Caco-2 (cell line): ENCODE measurements at regions not wholly inside any gene's neighbourhood (a gene's known extent, or its start where the extent isn't known, plus 50 kb on each side); places are given as distances from the start of the nearest gene placed in this dataset.

Experiments
- BruUV-seq: library from RNA; stranded (reverse); fragments of 400-500 nt; replicated peaks from 2 replicates; lab custom pipeline; 2021; lab: Mats Ljungman, UMichigan
- CTCF ChIA-PET: fragments of 300-600 bp; sonication (Branson Sonifier 250); formaldehyde crosslinking; loops from one replicate; lab custom pipeline; 2022; ENCODE audit warnings: antibody characterized with exemption; lab: Charles Lee
- POLR2A ChIA-PET: fragments of 300-600 bp; sonication (Branson Sonifier 250); formaldehyde crosslinking; loops from one replicate; lab custom pipeline; 2022; ENCODE audit warnings: antibody characterized with exemption; lab: Charles Lee
- DNase-seq, 2 experiments: peaks; one replicate each; pipeline versions ENCODE4 v3.0.0 to v3.0.0-alpha.2; 2020 to 2022
- H3K27me3 ChIP-seq: replicated peaks from 2 replicates; pipeline ENCODE4 v1.6.0; 2011; ENCODE audit warnings: low read length; ENCODE audit not compliant: control insufficient read depth, insufficient read depth
- H3K36me3 ChIP-seq: 2 replicates; pipeline ENCODE4 v1.5.1; 2011; ENCODE audit warnings: low read length; ENCODE audit not compliant: control insufficient read depth, insufficient read depth
- H3K4me1 ChIP-seq: fragments of 250-450 bp; sonication (Bioruptor Pico); 2 replicates; pipeline ENCODE4 v1.5.1; 2020; ENCODE audit warnings: mild to moderate bottlenecking
- H3K4me3 ChIP-seq: 2 replicates; pipeline ENCODE4 v1.5.1; 2011; ENCODE audit warnings: low read depth, mild to moderate bottlenecking, control low read depth, low read length
- H3K9me3 ChIP-seq: fragments of 250-450 bp; sonication (Bioruptor Pico); 2 replicates; pipeline ENCODE4 v1.5.1; 2020; ENCODE audit warnings: mild to moderate bottlenecking, moderate library complexity
- H3K27ac Mint-ChIP-seq: one replicate; pipeline ENCODE4 v1.8.0; 2022; ENCODE audit warnings: mixed read lengths; ENCODE audit not compliant: unreplicated experiment
- H3K27me3 Mint-ChIP-seq: one replicate; pipeline ENCODE4 v1.8.0; 2022; ENCODE audit warnings: mixed read lengths; ENCODE audit not compliant: insufficient read depth, unreplicated experiment
- H3K36me3 Mint-ChIP-seq: one replicate; pipeline ENCODE4 v1.8.0; 2022; ENCODE audit warnings: mild to moderate bottlenecking, mixed read lengths; ENCODE audit not compliant: insufficient read depth, unreplicated experiment
- H3K4me1 Mint-ChIP-seq: one replicate; pipeline ENCODE4 v1.8.0; 2022; ENCODE audit warnings: low read depth, mixed read lengths; ENCODE audit not compliant: unreplicated experiment
- H3K4me3 Mint-ChIP-seq: one replicate; pipeline ENCODE4 v1.8.0; 2022; ENCODE audit warnings: mild to moderate bottlenecking, moderate library complexity, mixed read lengths; ENCODE audit not compliant: unreplicated experiment
- H3K9me3 Mint-ChIP-seq: one replicate; pipeline ENCODE4 v1.8.0; 2022; ENCODE audit warnings: mixed read lengths; ENCODE audit not compliant: unreplicated experiment
- CTCF ChIP-seq, 2 experiments: fragments of 200-600 bp in 1 of 2; IDR thresholded peaks; 1 replicate in 1 of 2; 2 replicates in 1 of 2; pipeline versions ENCODE4 v1.5.1 to v1.8.0; 2011 to 2022; ENCODE audit warnings: antibody characterized with exemption in 1 of 2, control low read depth in 1 of 2, inconsistent platforms in 1 of 2, low read depth in 1 of 2, low read length in 1 of 2, mild to moderate bottlenecking in 1 of 2, moderate library complexity in 1 of 2; ENCODE audit not compliant: insufficient read depth in 1 of 2, severe bottlenecking in 1 of 2, unreplicated experiment in 1 of 2
- intact Hi-C: fragments of 100-400 bp; cut with micrococcal nuclease; formaldehyde crosslinking; loops from one replicate; pipeline ENCODE4 v1.10.0; 2022; ENCODE audit not compliant: unreplicated experiment

GRCh38 chr2:60067006-60067405 lies 486.4 kb downstream of the BCL11A start:
- POLR2A ChIA-PET, result no interaction called here
- Histone ChIP-seq H3K9me3 (no peaks in the 10 kb centered on the region), H3K4me3 (no peak overlapping the region), H3K4me1 (peaks cover 6% of the 10 kb centered on the region; the same call in 1 of the 2 replicates), H3K27me3 (no peaks in the 10 kb centered on the region), H3K36me3 (no peaks in the 10 kb centered on the region)
- CTCF ChIA-PET, result no interaction called here
- Mint-ChIP-seq H3K27me3 (no peaks in the 10 kb centered on the region), H3K4me1 (no peaks in the 10 kb centered on the region), H3K27ac (no peak overlapping the region), H3K4me3 (no peak overlapping the region), H3K36me3 (no peaks in the 10 kb centered on the region), H3K9me3 (no peaks in the 10 kb centered on the region)
- TF ChIP-seq CTCF (IDR thresholded peaks at IDR 0.05; ENCODE audit: insufficient read depth in 1 of 2, low read depth in 1 of 2, low read length in 1 of 2, severe bottlenecking in 1 of 2, unreplicated experiment in 1 of 2), result no peak
- no TSS peak for BruUV-seq
- intact Hi-C loops, result no loop called here
- DNase-seq, result no peak

DNA sequence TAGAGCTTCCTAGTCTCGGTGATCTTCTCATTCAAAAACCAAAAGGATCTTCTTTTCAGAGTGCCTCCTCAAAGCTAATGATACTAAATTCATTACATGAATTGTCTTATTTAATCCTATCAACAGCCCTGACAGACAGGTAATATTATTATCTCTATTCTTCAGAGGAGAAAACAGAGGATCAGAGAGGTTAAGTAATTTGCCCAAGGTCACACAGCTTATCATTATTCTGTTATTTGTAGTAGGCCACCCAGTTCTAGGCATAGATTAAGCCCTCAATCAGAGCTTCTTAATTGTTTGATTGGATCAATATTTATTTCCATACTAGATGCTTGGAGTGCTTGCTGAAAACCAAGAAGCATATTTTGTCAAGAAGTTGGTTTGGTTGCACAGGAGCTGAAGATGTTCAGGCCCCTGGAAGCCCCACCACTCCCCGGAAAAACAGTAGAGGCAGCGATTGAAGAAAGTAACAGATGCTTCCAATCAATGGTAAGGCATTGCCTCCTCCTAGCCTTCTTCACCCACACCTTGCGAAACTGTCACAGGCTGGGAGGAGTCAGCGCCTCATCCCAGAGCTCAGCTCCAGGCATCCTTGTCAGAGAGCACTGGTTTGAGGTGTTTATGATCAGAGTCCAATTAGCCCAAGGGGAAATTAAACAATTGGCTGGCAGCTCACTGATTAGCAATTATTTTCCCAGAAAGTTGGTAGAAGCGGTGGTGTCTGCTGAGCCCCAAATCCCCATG lies 487.2 kb downstream of the BCL11A start:
- Mint-ChIP-seq H3K4me3 (no peak overlapping the region), H3K27me3 (no peaks in the 10 kb centered on the region), H3K36me3 (no peaks in the 10 kb centered on the region), H3K9me3 (no peaks in the 10 kb centered on the region), H3K27ac (no peak overlapping the region), H3K4me1 (no peaks in the 10 kb centered on the region)
- BruUV-seq, result no TSS peak
- H3K27me3 ChIP-seq, result no peaks in the 10 kb centered on the region
- H3K4me1 ChIP-seq, result peaks cover 6% of the 10 kb centered on the region; the same call in 1 of the 2 replicates
- no peaks in the 10 kb centered on the region for H3K9me3 ChIP-seq
- no peak for DNase-seq
- H3K4me3 ChIP-seq, result no peak overlapping the region
- no peak for TF ChIP-seq CTCF (IDR thresholded peaks at IDR 0.05; ENCODE audit: insufficient read depth in 1 of 2, low read depth in 1 of 2, low read length in 1 of 2, severe bottlenecking in 1 of 2, unreplicated experiment in 1 of 2)
- ChIA-PET CTCF (interaction anchor here (0.5 kb wide), 1 partner anchor 957 kb away, joined by 3 read pairs; no protein-coding TSS in a partner anchor), POLR2A (no interaction called here)
- intact Hi-C loops, result no loop called here
- no peaks in the 10 kb centered on the region for H3K36me3 ChIP-seq

DNA sequence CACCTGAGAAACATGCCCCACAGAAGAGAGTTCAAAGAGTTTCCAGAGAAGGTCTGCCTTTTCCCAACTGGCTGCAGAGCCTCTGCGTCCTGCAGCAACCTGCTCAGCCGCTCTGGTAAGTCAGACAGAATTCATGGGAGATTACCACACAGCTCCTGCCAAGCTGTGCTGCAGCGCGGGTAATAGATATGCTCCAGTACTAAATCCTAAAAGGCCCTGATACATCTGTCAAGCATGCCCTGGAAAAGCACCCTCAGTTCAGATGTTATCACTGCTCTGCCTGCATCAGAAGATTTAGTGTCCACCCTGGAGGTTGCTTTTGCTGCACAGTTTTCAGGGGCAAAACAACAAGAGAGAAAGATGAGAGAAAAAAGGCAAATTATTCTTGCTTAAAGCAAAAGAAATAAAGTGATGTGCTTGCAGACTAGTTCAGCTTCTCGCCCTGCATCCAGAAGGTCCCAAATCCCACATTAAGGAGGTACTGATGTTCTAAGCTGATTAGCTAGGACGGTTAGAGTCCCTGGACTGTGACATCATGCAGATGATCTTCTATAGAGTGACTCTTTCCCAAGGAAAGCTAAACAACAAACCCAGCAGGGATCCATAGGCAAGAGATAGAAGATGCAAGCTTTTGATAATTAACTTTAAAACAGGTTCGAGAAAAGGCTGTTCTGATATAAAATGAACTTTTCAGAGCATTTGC lies 488.6 kb downstream of the BCL11A start:
- POLR2A ChIA-PET, result no interaction called here

More for the DNA sequence above, 488.6 kb downstream of the BCL11A start:
- peaks cover 6% of the 10 kb centered on the region; the same call in 1 of the 2 replicates for H3K4me1 ChIP-seq
- no TSS peak for BruUV-seq
- H3K36me3 ChIP-seq, result no peaks in the 10 kb centered on the region
- intact Hi-C loops, result no loop called here
- no peak overlapping the region for H3K4me3 Mint-ChIP-seq
- no peaks in the 10 kb centered on the region for H3K27me3 Mint-ChIP-seq
- TF ChIP-seq CTCF (IDR thresholded peaks at IDR 0.05; ENCODE audit: insufficient read depth in 1 of 2, low read depth in 1 of 2, low read length in 1 of 2, severe bottlenecking in 1 of 2, unreplicated experiment in 1 of 2), result no peak
- CTCF ChIA-PET, result interaction anchor here (0.7 kb wide), 1 partner anchor 48 kb away, joined by 4 read pairs; no protein-coding TSS in a partner anchor
- H3K27me3 ChIP-seq, result no peaks in the 10 kb centered on the region
- H3K4me1 Mint-ChIP-seq, result no peaks in the 10 kb centered on the region
- H3K9me3 ChIP-seq, result no peaks in the 10 kb centered on the region
- no peak overlapping the region for H3K4me3 ChIP-seq
- no peaks in the 10 kb centered on the region for H3K36me3 Mint-ChIP-seq
- no peak overlapping the region for H3K27ac Mint-ChIP-seq
- no peaks in the 10 kb centered on the region for H3K9me3 Mint-ChIP-seq
- DNase-seq, result no peak
